ENCODE measurements at regions not wholly inside any gene's neighbourhood (a gene's known extent, or its start where the extent isn't known, plus 50 kb on each side); places are given as distances from the start of the nearest gene placed in this dataset.

GRCh38 chr2:77800410-77800809 is 278.2 kb upstream of the LRRTM4 start:
- Histone ChIP-seq H3K4me1 (ENCODE audit: control insufficient read depth, insufficient read depth, low read length) (no peaks in the 10 kb centered on the region), H3K27me3 (replicated peaks; ENCODE audit: control insufficient read depth, insufficient read depth, low read length) (no peaks in the 10 kb centered on the region), H3K4me3 (ENCODE audit: low read length) (no peak overlapping the region), H3K9ac (ENCODE audit: low read length) (no peak overlapping the region), H3K36me3 (ENCODE audit: control insufficient read depth, insufficient read depth, low read length, severe bottlenecking) (no peaks in the 10 kb centered on the region), H3K9me3 (ENCODE audit: control insufficient read depth, low read length) (no peaks in the 10 kb centered on the region)
- DNase-seq (ENCODE audit: low read depth) = no peak

- Histone ChIP-seq H3K9ac (ENCODE audit: low read length) (no peak overlapping the region), H3K4me3 (ENCODE audit: low read length) (no peak overlapping the region), H3K4me1 (ENCODE audit: control insufficient read depth, insufficient read depth, low read length) (no peaks in the 10 kb centered on the region), H3K36me3 (ENCODE audit: control insufficient read depth, insufficient read depth, low read length, severe bottlenecking) (no peaks in the 10 kb centered on the region), H3K27me3 (replicated peaks; ENCODE audit: control insufficient read depth, insufficient read depth, low read length) (no peaks in the 10 kb centered on the region), H3K9me3 (ENCODE audit: control insufficient read depth, low read length) (no peaks in the 10 kb centered on the region)
- DNase-seq (ENCODE audit: low read depth) = no peak
Observed at GRCh38 chr2:77807531-77808215, 285.5 kb upstream of the LRRTM4 start.

GRCh38 chr2:77808599-77808998 is 286.4 kb upstream of the LRRTM4 start:
- no peaks in the 10 kb centered on the region for H3K27me3 ChIP-seq (replicated peaks; ENCODE audit: control insufficient read depth, insufficient read depth, low read length)
- no peaks in the 10 kb centered on the region for H3K4me1 ChIP-seq (ENCODE audit: control insufficient read depth, insufficient read depth, low read length)
- no peaks in the 10 kb centered on the region for H3K36me3 ChIP-seq (ENCODE audit: control insufficient read depth, insufficient read depth, low read length, severe bottlenecking)
- H3K9me3 ChIP-seq (ENCODE audit: control insufficient read depth, low read length) = no peaks in the 10 kb centered on the region
- no peak for DNase-seq (ENCODE audit: low read depth)
- H3K4me3 ChIP-seq (ENCODE audit: low read length) = no peak overlapping the region
- H3K9ac ChIP-seq (ENCODE audit: low read length) = no peak overlapping the region

GRCh38 chr2:77813599-77813998 is 291.4 kb upstream of the LRRTM4 start:
- Histone ChIP-seq H3K36me3 (ENCODE audit: control insufficient read depth, insufficient read depth, low read length, severe bottlenecking) (no peaks in the 10 kb centered on the region), H3K27me3 (replicated peaks; ENCODE audit: control insufficient read depth, insufficient read depth, low read length) (no peaks in the 10 kb centered on the region), H3K9me3 (ENCODE audit: control insufficient read depth, low read length) (no peaks in the 10 kb centered on the region), H3K4me3 (ENCODE audit: low read length) (no peak overlapping the region), H3K9ac (ENCODE audit: low read length) (no peak overlapping the region), H3K4me1 (ENCODE audit: control insufficient read depth, insufficient read depth, low read length) (no peaks in the 10 kb centered on the region)
- DNase-seq (ENCODE audit: low read depth) = no peak

GRCh38 chr2:77816618-77817017 is 294.4 kb upstream of the LRRTM4 start:
- Histone ChIP-seq H3K36me3 (ENCODE audit: control insufficient read depth, insufficient read depth, low read length, severe bottlenecking) (no peaks in the 10 kb centered on the region), H3K9ac (ENCODE audit: low read length) (no peak overlapping the region), H3K27me3 (replicated peaks; ENCODE audit: control insufficient read depth, insufficient read depth, low read length) (no peaks in the 10 kb centered on the region), H3K4me3 (ENCODE audit: low read length) (no peak overlapping the region), H3K4me1 (ENCODE audit: control insufficient read depth, insufficient read depth, low read length) (no peaks in the 10 kb centered on the region), H3K9me3 (ENCODE audit: control insufficient read depth, low read length) (no peaks in the 10 kb centered on the region)
- no peak for DNase-seq (ENCODE audit: low read depth)

DNA sequence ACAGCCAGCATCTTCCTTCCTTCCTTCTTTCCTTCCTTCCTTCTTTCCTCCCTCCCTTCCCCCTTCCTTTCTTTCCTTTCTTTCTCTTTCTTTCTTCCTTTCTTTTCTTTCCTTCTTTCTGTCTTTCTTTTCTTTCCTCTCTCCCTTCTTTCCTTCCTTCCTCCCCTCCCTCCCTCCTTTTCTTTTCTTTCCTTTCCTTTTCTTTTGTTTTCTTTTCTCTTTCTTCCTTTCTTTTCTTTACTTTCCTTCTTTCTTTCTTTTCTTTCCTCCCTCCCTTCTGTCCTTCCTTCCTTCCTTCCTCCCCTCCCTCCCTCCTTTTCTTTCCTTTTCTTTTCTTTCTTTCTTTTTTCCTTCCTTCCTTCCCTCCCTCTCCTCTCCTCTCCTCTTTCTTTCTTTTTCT is 296.0 kb upstream of the LRRTM4 start:
- no peaks in the 10 kb centered on the region for H3K9me3 ChIP-seq (ENCODE audit: control insufficient read depth, low read length)
- H3K4me3 ChIP-seq (ENCODE audit: low read length) = no peak overlapping the region
- no peak overlapping the region for H3K9ac ChIP-seq (ENCODE audit: low read length)
- H3K36me3 ChIP-seq (ENCODE audit: control insufficient read depth, insufficient read depth, low read length, severe bottlenecking) = no peaks in the 10 kb centered on the region
- no peaks in the 10 kb centered on the region for H3K27me3 ChIP-seq (replicated peaks; ENCODE audit: control insufficient read depth, insufficient read depth, low read length)
- no peak for DNase-seq (ENCODE audit: low read depth)
- no peaks in the 10 kb centered on the region for H3K4me1 ChIP-seq (ENCODE audit: control insufficient read depth, insufficient read depth, low read length)

DNA sequence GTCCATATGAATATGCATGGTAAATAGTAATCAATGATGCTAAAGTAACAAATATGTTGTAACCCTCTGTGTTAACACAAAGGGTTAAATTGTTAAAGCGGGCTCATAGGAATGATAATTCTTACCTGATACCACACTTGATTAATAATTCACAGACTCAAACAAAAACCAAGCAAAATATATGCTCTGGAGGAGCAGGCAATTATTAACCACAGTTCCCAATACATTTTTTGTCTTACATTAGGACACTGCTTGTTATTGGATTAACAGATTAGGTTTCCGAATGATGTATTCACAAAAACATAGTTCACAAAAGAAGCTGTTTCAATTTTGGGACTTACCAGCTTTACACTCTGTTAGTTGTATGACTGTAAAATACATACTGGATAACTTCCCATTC is 300.9 kb upstream of the LRRTM4 start:
- DNase-seq (ENCODE audit: low read depth) = no peak
- H3K27me3 ChIP-seq (replicated peaks; ENCODE audit: control insufficient read depth, insufficient read depth, low read length) = no peaks in the 10 kb centered on the region
- H3K36me3 ChIP-seq (ENCODE audit: control insufficient read depth, insufficient read depth, low read length, severe bottlenecking) = no peaks in the 10 kb centered on the region
- no peaks in the 10 kb centered on the region for H3K9me3 ChIP-seq (ENCODE audit: control insufficient read depth, low read length)
- no peak overlapping the region for H3K4me3 ChIP-seq (ENCODE audit: low read length)
- H3K9ac ChIP-seq (ENCODE audit: low read length) = no peak overlapping the region
- H3K4me1 ChIP-seq (ENCODE audit: control insufficient read depth, insufficient read depth, low read length) = no peaks in the 10 kb centered on the region

- Histone ChIP-seq H3K9ac (ENCODE audit: low read length) (no peak overlapping the region), H3K27me3 (replicated peaks; ENCODE audit: control insufficient read depth, insufficient read depth, low read length) (no peaks in the 10 kb centered on the region), H3K4me3 (ENCODE audit: low read length) (no peak overlapping the region), H3K4me1 (ENCODE audit: control insufficient read depth, insufficient read depth, low read length) (no peaks in the 10 kb centered on the region), H3K36me3 (ENCODE audit: control insufficient read depth, insufficient read depth, low read length, severe bottlenecking) (no peaks in the 10 kb centered on the region), H3K9me3 (ENCODE audit: control insufficient read depth, low read length) (peaks cover 28% of the 10 kb centered on the region)
- no peak for DNase-seq (ENCODE audit: low read depth)
Observed at GRCh38 chr2:77831060-77831459, 308.9 kb upstream of the LRRTM4 start.

- H3K27me3 ChIP-seq (replicated peaks; ENCODE audit: control insufficient read depth, insufficient read depth, low read length) = no peaks in the 10 kb centered on the region
- H3K4me3 ChIP-seq (ENCODE audit: low read length) = no peak overlapping the region
- peaks cover 28% of the 10 kb centered on the region for H3K9me3 ChIP-seq (ENCODE audit: control insufficient read depth, low read length)
- no peak overlapping the region for H3K9ac ChIP-seq (ENCODE audit: low read length)
- no peaks in the 10 kb centered on the region for H3K4me1 ChIP-seq (ENCODE audit: control insufficient read depth, insufficient read depth, low read length)
- DNase-seq (ENCODE audit: low read depth) = no peak
- no peaks in the 10 kb centered on the region for H3K36me3 ChIP-seq (ENCODE audit: control insufficient read depth, insufficient read depth, low read length, severe bottlenecking)
Observed at GRCh38 chr2:77831471-77831870, 309.3 kb upstream of the LRRTM4 start.

GRCh38 chr2:77831898-77832297 is 309.7 kb upstream of the LRRTM4 start:
- Histone ChIP-seq H3K9ac (ENCODE audit: low read length) (no peak overlapping the region), H3K27me3 (replicated peaks; ENCODE audit: control insufficient read depth, insufficient read depth, low read length) (no peaks in the 10 kb centered on the region), H3K36me3 (ENCODE audit: control insufficient read depth, insufficient read depth, low read length, severe bottlenecking) (no peaks in the 10 kb centered on the region), H3K9me3 (ENCODE audit: control insufficient read depth, low read length) (peaks cover 28% of the 10 kb centered on the region), H3K4me1 (ENCODE audit: control insufficient read depth, insufficient read depth, low read length) (no peaks in the 10 kb centered on the region), H3K4me3 (ENCODE audit: low read length) (no peak overlapping the region)
- DNase-seq (ENCODE audit: low read depth) = no peak

GRCh38 chr2:77834360-77835002 is 312.3 kb upstream of the LRRTM4 start:
- no peaks in the 10 kb centered on the region for H3K27me3 ChIP-seq (replicated peaks; ENCODE audit: control insufficient read depth, insufficient read depth, low read length)
- DNase-seq (ENCODE audit: low read depth) = no peak
- H3K9me3 ChIP-seq (ENCODE audit: control insufficient read depth, low read length) = peaks cover 26% of the 10 kb centered on the region
- H3K9ac ChIP-seq (ENCODE audit: low read length) = no peak overlapping the region
- no peaks in the 10 kb centered on the region for H3K36me3 ChIP-seq (ENCODE audit: control insufficient read depth, insufficient read depth, low read length, severe bottlenecking)
- no peaks in the 10 kb centered on the region for H3K4me1 ChIP-seq (ENCODE audit: control insufficient read depth, insufficient read depth, low read length)
- H3K4me3 ChIP-seq (ENCODE audit: low read length) = no peak overlapping the region

DNA sequence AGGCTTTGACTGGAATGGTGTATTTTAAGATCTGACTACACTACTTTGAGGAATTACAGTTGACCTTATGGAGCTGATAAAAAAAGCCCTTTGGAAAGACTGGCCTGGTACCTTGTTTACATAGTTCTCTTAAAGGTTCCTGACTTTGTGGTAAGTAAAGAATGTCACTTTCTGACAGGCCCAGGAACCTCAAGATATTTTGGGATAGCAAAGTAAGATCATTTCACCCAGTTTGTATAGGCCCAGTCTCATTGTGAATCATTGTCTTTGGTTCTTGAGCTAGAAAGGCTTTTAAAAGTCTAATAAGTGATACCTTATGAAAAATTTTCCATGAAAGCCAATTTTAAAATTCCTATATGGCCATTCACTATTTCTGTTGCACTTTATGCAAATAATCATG is 316.3 kb upstream of the LRRTM4 start:
- no peak for DNase-seq (ENCODE audit: low read depth)
- peaks cover 24% of the 10 kb centered on the region for H3K9me3 ChIP-seq (ENCODE audit: control insufficient read depth, low read length)
- H3K36me3 ChIP-seq (ENCODE audit: control insufficient read depth, insufficient read depth, low read length, severe bottlenecking) = no peaks in the 10 kb centered on the region
- H3K27me3 ChIP-seq (replicated peaks; ENCODE audit: control insufficient read depth, insufficient read depth, low read length) = no peaks in the 10 kb centered on the region
- no peak overlapping the region for H3K9ac ChIP-seq (ENCODE audit: low read length)
- no peaks in the 10 kb centered on the region for H3K4me1 ChIP-seq (ENCODE audit: control insufficient read depth, insufficient read depth, low read length)
- H3K4me3 ChIP-seq (ENCODE audit: low read length) = no peak overlapping the region
